SKM-1 treated with dmso at 0.1 percent for 144 hours (cell line): ENCODE measurements at regions not wholly inside any gene's neighbourhood (a gene's known extent, or its start where the extent isn't known, plus 50 kb on each side); places are given as distances from the start of the nearest gene placed in this dataset.
"Not testable (repeated sequence)": the region's sequence is repeated elsewhere in the genome, so short reads cannot be mapped to it uniquely, and the experiment has no call there.

Experiments used
- DNase-seq: peaks from one replicate; lab custom pipeline; 2025; ENCODE audit not compliant: unreplicated experiment; lab: John Stamatoyannopoulos, UW

- no peak for DNase-seq
These were observed 109.8 kb upstream of the HDX start for GRCh38 chrX:84611843-84612636.

GRCh38 chrX:84634201-84634782, 132.0 kb upstream of the HDX start:
- no peak for DNase-seq

GRCh38 chrX:84666086-84666485, 163.8 kb upstream of the HDX start:
- no peak for DNase-seq

- DNase-seq, result no peak
These were observed 188.0 kb upstream of the HDX start for GRCh38 chrX:84690228-84690627.

- no peak for DNase-seq
These were observed 207.7 kb upstream of the HDX start for GRCh38 chrX:84709987-84710386.

GRCh38 chrX:84710611-84711010, 208.4 kb upstream of the HDX start:
- DNase-seq, result no peak

- no peak for DNase-seq
These were observed 210.4 kb upstream of the HDX start for GRCh38 chrX:84712621-84713020.

- no peak for DNase-seq
These were observed 213.1 kb upstream of the HDX start for GRCh38 chrX:84715315-84715714.

GRCh38 chrX:84717343-84717742, 215.1 kb upstream of the HDX start:
- DNase-seq, result no peak

GRCh38 chrX:84721416-84721815, 219.2 kb upstream of the HDX start:
- DNase-seq, result no peak

GRCh38 chrX:84724576-84724975, 222.3 kb upstream of the HDX start:
- no peak for DNase-seq

GRCh38 chrX:84729408-84729807, 227.2 kb upstream of the HDX start:
- DNase-seq, result no peak

- no peak for DNase-seq
These were observed 227.6 kb upstream of the HDX start for GRCh38 chrX:84729809-84730208.

- DNase-seq, result peak; percentile 51
These were observed 232.8 kb upstream of the HDX start for GRCh38 chrX:84735025-84735424.

GRCh38 chrX:84737471-84737871, 235.2 kb upstream of the HDX start:
- no peak for DNase-seq

- DNase-seq, result no peak
These were observed 245.3 kb upstream of the HDX start for GRCh38 chrX:84747516-84747915.

- DNase-seq, result no peak
These were observed 246.9 kb upstream of the HDX start for GRCh38 chrX:84748965-84749656.

- no peak for DNase-seq
These were observed 243.1 kb upstream of the APOOL start for GRCh38 chrX:84760560-84760959.

- DNase-seq, result no peak
These were observed 207.4 kb upstream of the APOOL start for GRCh38 chrX:84796321-84796720.

- DNase-seq, result no peak
These were observed 172.8 kb upstream of the APOOL start for GRCh38 chrX:84830836-84831235.

GRCh38 chrX:84846541-84846940, 157.1 kb upstream of the APOOL start:
- DNase-seq, result not testable (repeated sequence)

- DNase-seq, result not testable (repeated sequence)
These were observed 152.5 kb upstream of the APOOL start for GRCh38 chrX:84851183-84851582.
